BLaER1 treated with 17β-estradiol and CSF1 and Interleukin-3, amounts not matched to agents 10 nM and 100 nM (cell line): ENCODE measurements at regions not wholly inside any gene's neighbourhood (a gene's known extent, or its start where the extent isn't known, plus 50 kb on each side); places are given as distances from the start of the nearest gene placed in this dataset.

Source experiments
- H3K27ac ChIP-seq, 11 experiments: shearing (Covaris generic); formaldehyde crosslinking; 2 replicates each; pipeline ENCODE4 v1.8.1; 2022
- H3K27me3 ChIP-seq, 11 experiments: shearing (Covaris generic); formaldehyde crosslinking; 2 replicates each; pipeline ENCODE4 v1.8.1; 2022
- H3K36me3 ChIP-seq, 11 experiments: shearing (Covaris generic); formaldehyde crosslinking; 2 replicates each; pipeline ENCODE4 v1.8.1; 2022
- H3K4me1 ChIP-seq, 10 experiments: shearing (Covaris generic); formaldehyde crosslinking; 2 replicates each; pipeline ENCODE4 v1.8.1; 2022
- H3K4me2 ChIP-seq, 11 experiments: shearing (Covaris generic); formaldehyde crosslinking; 2 replicates each; pipeline ENCODE4 v1.8.1; 2022
- H3K4me3 ChIP-seq, 10 experiments: shearing (Covaris generic); formaldehyde crosslinking; 2 replicates each; pipeline ENCODE4 v1.8.1; 2022
- H3K9ac ChIP-seq, 11 experiments: shearing (Covaris generic); formaldehyde crosslinking; 2 replicates each; pipeline ENCODE4 v1.8.1; 2022
- H3K9me3 ChIP-seq, 11 experiments: shearing (Covaris generic); formaldehyde crosslinking; replicated peaks in 1 of 11; 2 replicates each; pipeline ENCODE4 v1.8.1; 2022
- H4K20me1 ChIP-seq, 11 experiments: shearing (Covaris generic); formaldehyde crosslinking; 2 replicates each; pipeline ENCODE4 v1.8.1; 2022
- Cebpa-rat ChIP-seq, 11 experiments: shearing (Covaris generic); IDR thresholded peaks; 2 replicates each; pipeline ENCODE4 v1.8.1; 2022

GRCh38 chr20:11807054-11808048 lies 110.3 kb upstream of the BTBD3 start:
- Histone ChIP-seq H3K36me3 (no peaks in the 10 kb centered on the region), H3K4me3 (no peak overlapping the region), H3K9me3 (no peaks in the 10 kb centered on the region), H3K27ac (no peak overlapping the region), H3K27me3 (no peaks in the 10 kb centered on the region), H3K9ac (no peak overlapping the region), H3K4me1 (no peaks in the 10 kb centered on the region), H3K4me2 (no peak overlapping the region), H4K20me1 (no peaks in the 10 kb centered on the region)
- no peak for TF ChIP-seq Cebpa-rat (IDR thresholded peaks at IDR 0.05)

GRCh38 chr20:11808841-11809240 lies 108.9 kb upstream of the BTBD3 start:
- Histone ChIP-seq H3K36me3 (no peaks in the 10 kb centered on the region), H3K27me3 (no peaks in the 10 kb centered on the region), H3K27ac (no peak overlapping the region), H3K4me3 (no peak overlapping the region), H3K4me1 (no peaks in the 10 kb centered on the region), H3K4me2 (no peak overlapping the region), H3K9ac (no peak overlapping the region), H3K9me3 (no peaks in the 10 kb centered on the region), H4K20me1 (no peaks in the 10 kb centered on the region)
- TF ChIP-seq Cebpa-rat (IDR thresholded peaks at IDR 0.05), result no peak

GRCh38 chr20:11810311-11811083 lies 107.2 kb upstream of the BTBD3 start:
- no peak overlapping the region for H3K27ac ChIP-seq
- H3K9ac ChIP-seq, result no peak overlapping the region
- H3K4me2 ChIP-seq, result no peak overlapping the region
- no peaks in the 10 kb centered on the region for H3K9me3 ChIP-seq
- no peak overlapping the region for H3K4me3 ChIP-seq
- H3K36me3 ChIP-seq, result no peaks in the 10 kb centered on the region
- TF ChIP-seq Cebpa-rat (IDR thresholded peaks at IDR 0.05), result no peak
- no peaks in the 10 kb centered on the region for H3K4me1 ChIP-seq
- no peaks in the 10 kb centered on the region for H3K27me3 ChIP-seq
- H4K20me1 ChIP-seq, result no peaks in the 10 kb centered on the region

GRCh38 chr20:11813106-11813890 lies 104.4 kb upstream of the BTBD3 start:
- TF ChIP-seq Cebpa-rat (IDR thresholded peaks at IDR 0.05), result no peak
- H3K4me1 ChIP-seq, result no peaks in the 10 kb centered on the region
- H3K27ac ChIP-seq, result no peak overlapping the region
- H3K36me3 ChIP-seq, result no peaks in the 10 kb centered on the region
- H3K4me3 ChIP-seq, result no peak overlapping the region
- no peak overlapping the region for H3K9ac ChIP-seq
- no peaks in the 10 kb centered on the region for H4K20me1 ChIP-seq
- no peaks in the 10 kb centered on the region for H3K27me3 ChIP-seq
- no peak overlapping the region for H3K4me2 ChIP-seq
- no peaks in the 10 kb centered on the region for H3K9me3 ChIP-seq

GRCh38 chr20:11814267-11814666 lies 103.4 kb upstream of the BTBD3 start:
- H3K27me3 ChIP-seq, result no peaks in the 10 kb centered on the region
- H3K9ac ChIP-seq, result no peak overlapping the region
- no peak for TF ChIP-seq Cebpa-rat (IDR thresholded peaks at IDR 0.05)
- no peaks in the 10 kb centered on the region for H3K4me1 ChIP-seq
- no peak overlapping the region for H3K4me2 ChIP-seq
- H3K27ac ChIP-seq, result no peak overlapping the region
- H3K36me3 ChIP-seq, result no peaks in the 10 kb centered on the region
- H3K9me3 ChIP-seq, result no peaks in the 10 kb centered on the region
- H4K20me1 ChIP-seq, result no peaks in the 10 kb centered on the region
- H3K4me3 ChIP-seq, result no peak overlapping the region

- TF ChIP-seq Cebpa-rat (IDR thresholded peaks at IDR 0.05), result no peak
- H3K27me3 ChIP-seq, result no peaks in the 10 kb centered on the region
- H3K36me3 ChIP-seq, result no peaks in the 10 kb centered on the region
- H3K4me3 ChIP-seq, result no peak overlapping the region
- no peaks in the 10 kb centered on the region for H3K9me3 ChIP-seq
- no peak overlapping the region for H3K4me2 ChIP-seq
- H4K20me1 ChIP-seq, result no peaks in the 10 kb centered on the region
- no peak overlapping the region for H3K27ac ChIP-seq
- no peaks in the 10 kb centered on the region for H3K4me1 ChIP-seq
- no peak overlapping the region for H3K9ac ChIP-seq
Observed at GRCh38 chr20:11820838-11821237, 96.9 kb upstream of the BTBD3 start.

- no peak overlapping the region for H3K4me3 ChIP-seq
- H3K27ac ChIP-seq, result no peak overlapping the region
- no peak for TF ChIP-seq Cebpa-rat (IDR thresholded peaks at IDR 0.05)
- H3K27me3 ChIP-seq, result no peaks in the 10 kb centered on the region
- no peak overlapping the region for H3K9ac ChIP-seq
- H3K4me1 ChIP-seq, result no peaks in the 10 kb centered on the region
- no peak overlapping the region for H3K4me2 ChIP-seq
- H3K36me3 ChIP-seq, result no peaks in the 10 kb centered on the region
- no peaks in the 10 kb centered on the region for H4K20me1 ChIP-seq
- H3K9me3 ChIP-seq, result no peaks in the 10 kb centered on the region
Observed at GRCh38 chr20:11822540-11822794, 95.2 kb upstream of the BTBD3 start.

- Histone ChIP-seq H3K4me2 (no peak overlapping the region), H3K9me3 (no peaks in the 10 kb centered on the region), H3K27me3 (no peaks in the 10 kb centered on the region), H3K36me3 (no peaks in the 10 kb centered on the region), H3K4me1 (no peaks in the 10 kb centered on the region), H3K4me3 (no peak overlapping the region), H3K9ac (no peak overlapping the region), H3K27ac (no peak overlapping the region), H4K20me1 (no peaks in the 10 kb centered on the region)
- TF ChIP-seq Cebpa-rat (IDR thresholded peaks at IDR 0.05), result no peak
Observed at GRCh38 chr20:11826334-11826733, 91.4 kb upstream of the BTBD3 start.

- Histone ChIP-seq H3K9me3 (no peaks in the 10 kb centered on the region), H3K27ac (no peak overlapping the region), H3K36me3 (no peaks in the 10 kb centered on the region), H3K9ac (no peak overlapping the region), H3K4me3 (no peak overlapping the region), H3K4me1 (no peaks in the 10 kb centered on the region), H3K4me2 (no peak overlapping the region), H3K27me3 (no peaks in the 10 kb centered on the region), H4K20me1 (no peaks in the 10 kb centered on the region)
- TF ChIP-seq Cebpa-rat (IDR thresholded peaks at IDR 0.05), result no peak
Observed at GRCh38 chr20:11832397-11832796, 85.3 kb upstream of the BTBD3 start.
